H9 (cell line): ENCODE measurements at regions not wholly inside any gene's neighbourhood (a gene's known extent, or its start where the extent isn't known, plus 50 kb on each side); places are given as distances from the start of the nearest gene placed in this dataset.

Experiments used
- DNase-seq: peaks from one replicate; pipeline ENCODE4 v3.0.0-alpha.2; 2017
- H2AFZ ChIP-seq: one replicate; pipeline ENCODE4 v1.6.1; 2013; ENCODE audit warnings: mild to moderate bottlenecking, low read length, control low read depth, moderate library complexity
- H2AK5ac ChIP-seq: 2 replicates; pipeline ENCODE4 v1.6.1; 2013; ENCODE audit warnings: low read length, control low read depth, mixed read lengths; ENCODE audit not compliant: insufficient read length
- H2BK120ac ChIP-seq: one replicate; pipeline ENCODE4 v1.6.1; 2013; ENCODE audit warnings: low read depth, mild to moderate bottlenecking, low read length, control low read depth, inconsistent platforms; ENCODE audit not compliant: poor library complexity, severe bottlenecking
- H2BK12ac ChIP-seq: 2 replicates; pipeline ENCODE4 v1.6.1; 2013; ENCODE audit warnings: low read length, control low read depth, mixed read lengths, low read depth; ENCODE audit not compliant: insufficient read length
- H2BK15ac ChIP-seq: 2 replicates; pipeline ENCODE4 v1.6.1; 2013; ENCODE audit warnings: low read depth, low read length, control low read depth
- H2BK20ac ChIP-seq: one replicate; pipeline ENCODE4 v1.6.1; 2013; ENCODE audit warnings: low read depth, mild to moderate bottlenecking, low read length, control low read depth, inconsistent platforms; ENCODE audit not compliant: poor library complexity, severe bottlenecking
- H2BK5ac ChIP-seq: 2 replicates; pipeline ENCODE4 v1.6.1; 2013; ENCODE audit warnings: low read length, control low read depth, mixed read lengths; ENCODE audit not compliant: insufficient read length
- H3K14ac ChIP-seq: 2 replicates; pipeline ENCODE4 v1.6.1; 2013; ENCODE audit warnings: low read length, control low read depth; ENCODE audit not compliant: insufficient read depth
- H3K18ac ChIP-seq: 2 replicates; pipeline ENCODE4 v1.6.1; 2013; ENCODE audit warnings: low read depth, mild to moderate bottlenecking, mixed read lengths, low read length, control low read depth; ENCODE audit not compliant: insufficient read length
- H3K23ac ChIP-seq: 2 replicates; pipeline ENCODE4 v1.6.1; 2013; ENCODE audit warnings: low read length, control low read depth, mixed read lengths, low read depth; ENCODE audit not compliant: insufficient read length
- H3K23me2 ChIP-seq: 2 replicates; pipeline ENCODE4 v1.6.1; 2013; ENCODE audit warnings: low read depth, mild to moderate bottlenecking, mixed read lengths, low read length, control low read depth; ENCODE audit not compliant: insufficient read length, poor library complexity, severe bottlenecking
- H3K27ac ChIP-seq: 2 replicates; pipeline ENCODE4 v1.5.1; 2013; ENCODE audit warnings: low read length, control low read depth, mixed read lengths, low read depth; ENCODE audit not compliant: insufficient read length
- H3K27me3 ChIP-seq: 2 replicates; pipeline ENCODE4 v1.6.1; 2013; ENCODE audit warnings: low read length, control low read depth, inconsistent platforms; ENCODE audit not compliant: insufficient read depth
- H3K4ac ChIP-seq: 2 replicates; pipeline ENCODE4 v1.6.1; 2013; ENCODE audit warnings: low read depth, mild to moderate bottlenecking, control low read depth, inconsistent platforms, low read length, moderate library complexity
- H3K4me1 ChIP-seq: 2 replicates; pipeline ENCODE4 v1.6.1; 2013; ENCODE audit warnings: low read length, control low read depth, inconsistent platforms; ENCODE audit not compliant: insufficient read depth
- H3K4me2 ChIP-seq: 2 replicates; pipeline ENCODE4 v1.6.1; 2013; ENCODE audit warnings: low read length, control low read depth, mixed read lengths; ENCODE audit not compliant: insufficient read length, insufficient read depth
- H3K56ac ChIP-seq: 2 replicates; pipeline ENCODE4 v1.6.1; 2013; ENCODE audit warnings: low read depth, mild to moderate bottlenecking, mixed read lengths, low read length, control low read depth; ENCODE audit not compliant: insufficient read length
- H3K79me1 ChIP-seq: 2 replicates; pipeline ENCODE4 v1.6.1; 2013; ENCODE audit warnings: low read depth, mild to moderate bottlenecking, moderate library complexity, low read length, control low read depth, inconsistent platforms; ENCODE audit not compliant: insufficient read depth, poor library complexity, severe bottlenecking
- H3K79me2 ChIP-seq: 2 replicates; pipeline ENCODE4 v1.6.1; 2013; ENCODE audit warnings: low read length, control low read depth, inconsistent platforms; ENCODE audit not compliant: insufficient read depth
- H3K9ac ChIP-seq: 2 replicates; pipeline ENCODE4 v1.6.1; 2013; ENCODE audit warnings: low read length, control low read depth, mixed read lengths; ENCODE audit not compliant: insufficient read length; ENCODE audit errors: extremely low read depth
- H3K9me3 ChIP-seq: one replicate; pipeline ENCODE4 v1.6.1; 2013; ENCODE audit warnings: low read depth, low read length, inconsistent platforms; ENCODE audit not compliant: control insufficient read depth
- H3T11ph ChIP-seq: one replicate; pipeline ENCODE4 v1.6.1; 2013; ENCODE audit warnings: mild to moderate bottlenecking, low read length, control low read depth, inconsistent platforms
- H4K20me1 ChIP-seq: one replicate; pipeline ENCODE4 v1.6.1; 2013; ENCODE audit not compliant: control insufficient read depth, insufficient read length, insufficient read depth
- H4K5ac ChIP-seq: 2 replicates; pipeline ENCODE4 v1.6.1; 2013; ENCODE audit warnings: low read depth, mild to moderate bottlenecking, mixed read lengths, low read length, control low read depth; ENCODE audit not compliant: insufficient read length
- H4K8ac ChIP-seq: replicated peaks from 2 replicates; pipeline ENCODE4 v1.6.1; 2013; ENCODE audit warnings: low read length, control low read depth, mixed read lengths, low read depth; ENCODE audit not compliant: insufficient read length
- H4K91ac ChIP-seq: 2 replicates; pipeline ENCODE4 v1.6.1; 2013; ENCODE audit warnings: low read depth, mild to moderate bottlenecking, moderate library complexity, mixed read lengths, low read length, control low read depth; ENCODE audit not compliant: insufficient read length
- H3K27ac Mint-ChIP-seq, 3 experiments: 2 replicates in 2 of 3; 3 replicates in 1 of 3; pipeline ENCODE4 v1.8.0; 2020 to 2021; ENCODE audit warnings: mixed read lengths in 3 of 3, mild to moderate bottlenecking in 1 of 3, moderate library complexity in 1 of 3
- H3K27me3 Mint-ChIP-seq: 2 replicates; pipeline ENCODE4 v1.8.0; 2021; ENCODE audit warnings: low read depth, mild to moderate bottlenecking, moderate library complexity, mixed read lengths
- H3K36me3 Mint-ChIP-seq, 3 experiments: 2 replicates in 2 of 3; 3 replicates in 1 of 3; pipeline ENCODE4 v1.8.0; 2020 to 2021; ENCODE audit warnings: low read depth in 3 of 3, mixed read lengths in 3 of 3; ENCODE audit not compliant: insufficient read depth in 1 of 3
- H3K4me1 Mint-ChIP-seq, 2 experiments: 2 replicates each; pipeline ENCODE4 v1.8.0; 2020; ENCODE audit warnings: mixed read lengths in 2 of 2
- H3K4me3 Mint-ChIP-seq, 2 experiments: 2 replicates in 1 of 2; 3 replicates in 1 of 2; pipeline ENCODE4 v1.8.0; 2020 to 2021; ENCODE audit warnings: mild to moderate bottlenecking in 2 of 2, mixed read lengths in 2 of 2, moderate library complexity in 1 of 2
- H3K9me3 Mint-ChIP-seq, 2 experiments: 2 replicates in 1 of 2; 3 replicates in 1 of 2; pipeline ENCODE4 v1.8.0; 2020; ENCODE audit warnings: mild to moderate bottlenecking in 2 of 2, mixed read lengths in 2 of 2, moderate library complexity in 1 of 2
- CTCF ChIP-seq: fragments of 200-600 bp; sonication (generic); conservative IDR thresholded peaks from 3 replicates; pipeline ENCODE4 v1.8.0; 2021; ENCODE audit warnings: antibody characterized with exemption, mild to moderate bottlenecking
- WGBS: extraction: QIAGEN DNeasy Blood & Tissue Kit; methylation state at CpG from one replicate; pipeline ENCODE4 v1.1.7; 2013; ENCODE audit warnings: missing lambda C conversion rate, low lambda C conversion rate, mixed read lengths; ENCODE audit not compliant: insufficient read length; ENCODE audit errors: extremely low coverage; 5-methylcytosine and 5-hydroxymethylcytosine counted together

- no peak overlapping the region for H3K4me2 ChIP-seq
- H3K9ac ChIP-seq: no peak overlapping the region
- no peaks in the 10 kb centered on the region for H3K79me2 ChIP-seq
- no peaks in the 10 kb centered on the region for H3K9me3 ChIP-seq
- no peaks in the 10 kb centered on the region for H3K79me1 ChIP-seq
- WGBS: no CpG with 5 or more reads among the region's 2 CpGs
- no peak overlapping the region for H3K18ac ChIP-seq
- H3K56ac ChIP-seq: no peak overlapping the region
- H3K14ac ChIP-seq: no peak overlapping the region
- Mint-ChIP-seq H3K27me3 (peaks cover 1% of the 10 kb centered on the region; the same call in 1 of the 2 replicates), H3K36me3 (peaks cover 0 to 9% (median 4%) of the 10 kb centered on the region in 3 experiments; a peak in 4 of 7 replicates), H3K27ac (no peak overlapping the region), H3K4me1 (no peaks in the 10 kb centered on the region), H3K4me3 (no peak overlapping the region), H3K9me3 (peaks cover 6 to 12% of the 10 kb centered on the region in 2 experiments; a peak in 4 of 5 replicates)
- no peak for TF ChIP-seq CTCF
- no peaks in the 10 kb centered on the region for H3K4me1 ChIP-seq
- H4K20me1 ChIP-seq: no peaks in the 10 kb centered on the region
- no peak overlapping the region for H3K23ac ChIP-seq
- no peak overlapping the region for H3K4ac ChIP-seq
- DNase-seq: no peak
- no peak overlapping the region for H2BK5ac ChIP-seq
- H4K5ac ChIP-seq: no peak overlapping the region
- no peak overlapping the region for H2BK20ac ChIP-seq
- no peak overlapping the region for H4K8ac ChIP-seq
- H3T11ph ChIP-seq: no peak overlapping the region
- H2AK5ac ChIP-seq: no peak overlapping the region
- no peak overlapping the region for H2AFZ ChIP-seq
- no peaks in the 10 kb centered on the region for H3K27me3 ChIP-seq
- H4K91ac ChIP-seq: no peak overlapping the region
- no peak overlapping the region for H3K27ac ChIP-seq
- no peak overlapping the region for H2BK120ac ChIP-seq
- no peaks in the 10 kb centered on the region for H3K23me2 ChIP-seq
- no peak overlapping the region for H2BK12ac ChIP-seq
- no peak overlapping the region for H2BK15ac ChIP-seq
Observed at GRCh38 chr2:83176539-83176938, 1282.5 kb downstream of the SUCLG1 start.
